ENCODE measurements at regions not wholly inside any gene's neighbourhood (a gene's known extent, or its start where the extent isn't known, plus 50 kb on each side); places are given as distances from the start of the nearest gene placed in this dataset.

DNA sequence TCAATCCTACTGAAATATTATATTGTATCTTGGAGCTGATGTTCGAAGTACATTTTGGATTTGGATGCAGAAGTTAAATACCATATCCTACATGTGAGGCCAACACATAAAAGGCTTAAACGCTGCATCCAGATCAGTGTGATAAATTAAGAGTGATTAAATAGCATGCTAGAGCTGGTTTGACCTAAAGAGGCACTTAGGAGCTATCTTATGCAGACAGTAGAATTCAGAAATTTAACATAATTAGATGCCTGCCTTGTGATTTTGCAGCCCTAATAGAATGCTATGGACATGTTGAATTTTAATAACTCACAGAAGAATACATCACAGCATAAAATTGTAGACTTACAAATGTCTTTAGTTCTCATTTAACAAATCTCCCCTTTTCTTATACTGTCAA is 501.2 kb upstream of the LINC00305 start:
- no peaks in the 10 kb centered on the region for H3K36me3 ChIP-seq (ENCODE audit: control insufficient read depth, insufficient read depth, low read length)
- H3K4me3 ChIP-seq (ENCODE audit: low read depth, low read length), result no peak overlapping the region
- TF ChIP-seq, protein P1, sequence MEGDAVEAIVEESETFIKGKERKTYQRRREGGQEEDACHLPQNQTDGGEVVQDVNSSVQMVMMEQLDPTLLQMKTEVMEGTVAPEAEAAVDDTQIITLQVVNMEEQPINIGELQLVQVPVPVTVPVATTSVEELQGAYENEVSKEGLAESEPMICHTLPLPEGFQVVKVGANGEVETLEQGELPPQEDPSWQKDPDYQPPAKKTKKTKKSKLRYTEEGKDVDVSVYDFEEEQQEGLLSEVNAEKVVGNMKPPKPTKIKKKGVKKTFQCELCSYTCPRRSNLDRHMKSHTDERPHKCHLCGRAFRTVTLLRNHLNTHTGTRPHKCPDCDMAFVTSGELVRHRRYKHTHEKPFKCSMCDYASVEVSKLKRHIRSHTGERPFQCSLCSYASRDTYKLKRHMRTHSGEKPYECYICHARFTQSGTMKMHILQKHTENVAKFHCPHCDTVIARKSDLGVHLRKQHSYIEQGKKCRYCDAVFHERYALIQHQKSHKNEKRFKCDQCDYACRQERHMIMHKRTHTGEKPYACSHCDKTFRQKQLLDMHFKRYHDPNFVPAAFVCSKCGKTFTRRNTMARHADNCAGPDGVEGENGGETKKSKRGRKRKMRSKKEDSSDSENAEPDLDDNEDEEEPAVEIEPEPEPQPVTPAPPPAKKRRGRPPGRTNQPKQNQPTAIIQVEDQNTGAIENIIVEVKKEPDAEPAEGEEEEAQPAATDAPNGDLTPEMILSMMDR (IDR thresholded peaks at IDR 0.05; ENCODE audit: insufficient read depth, low read length, severe bottlenecking), result no peak
- no peaks in the 10 kb centered on the region for H3K27me3 ChIP-seq (ENCODE audit: control insufficient read depth, insufficient read depth, low read length)
- no peak for FAIRE-seq
- DNase-seq (ENCODE audit: low read depth), result no peak

DNA sequence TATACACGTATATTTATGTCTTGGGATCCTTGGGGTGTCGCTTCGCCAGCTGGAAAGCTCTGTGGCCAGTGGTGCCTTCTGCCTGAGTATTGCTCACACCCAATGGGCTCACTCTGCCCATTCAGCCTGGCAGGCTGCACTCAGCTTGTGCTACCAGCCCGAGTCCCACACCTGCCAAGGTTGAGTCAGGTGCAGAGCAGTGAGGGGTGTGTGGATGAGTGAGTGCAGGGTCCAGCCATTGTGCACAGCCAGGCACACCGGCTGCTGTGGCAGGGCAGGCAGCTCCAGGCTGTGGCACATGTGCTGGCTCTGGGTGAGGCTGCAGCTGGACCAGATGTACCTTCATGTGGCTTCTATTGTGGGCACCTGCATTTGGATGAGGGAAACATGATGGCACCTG is 496.9 kb upstream of the LINC00305 start:
- no peak overlapping the region for H3K4me3 ChIP-seq (ENCODE audit: low read depth, low read length)
- DNase-seq (ENCODE audit: low read depth), result no peak
- H3K27me3 ChIP-seq (ENCODE audit: control insufficient read depth, insufficient read depth, low read length), result no peaks in the 10 kb centered on the region
- no peak for FAIRE-seq
- TF ChIP-seq, protein P1 (IDR thresholded peaks at IDR 0.05; ENCODE audit: insufficient read depth, low read length, severe bottlenecking), result no peak
- H3K36me3 ChIP-seq (ENCODE audit: control insufficient read depth, insufficient read depth, low read length), result no peaks in the 10 kb centered on the region

DNA sequence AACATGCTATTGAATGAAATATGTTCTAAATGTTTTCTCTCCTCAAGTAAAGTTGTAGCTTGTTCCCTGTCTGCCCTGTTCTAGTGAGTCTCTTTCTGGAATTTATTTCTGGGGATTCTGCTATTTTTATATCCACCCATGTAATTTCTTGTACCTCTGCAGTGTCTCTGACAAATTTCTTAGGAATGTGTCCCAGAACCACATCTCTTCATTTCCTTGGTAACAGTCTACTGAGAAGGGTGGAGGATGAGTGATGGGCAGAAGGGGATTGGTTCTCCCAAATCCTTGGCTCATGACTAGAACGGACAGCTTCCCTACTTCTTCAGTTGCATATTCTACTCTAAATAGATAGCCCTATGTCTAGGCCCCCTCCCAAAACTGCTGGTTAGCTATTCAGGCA is 490.6 kb upstream of the LINC00305 start:
- Histone ChIP-seq H3K4me3 (ENCODE audit: low read depth, low read length) (no peak overlapping the region), H3K36me3 (ENCODE audit: control insufficient read depth, insufficient read depth, low read length) (no peaks in the 10 kb centered on the region), H3K27me3 (ENCODE audit: control insufficient read depth, insufficient read depth, low read length) (no peaks in the 10 kb centered on the region)
- TF ChIP-seq, protein P1 (IDR thresholded peaks at IDR 0.05; ENCODE audit: insufficient read depth, low read length, severe bottlenecking), result no peak
- FAIRE-seq, result no peak
- DNase-seq (ENCODE audit: low read depth), result no peak

DNA sequence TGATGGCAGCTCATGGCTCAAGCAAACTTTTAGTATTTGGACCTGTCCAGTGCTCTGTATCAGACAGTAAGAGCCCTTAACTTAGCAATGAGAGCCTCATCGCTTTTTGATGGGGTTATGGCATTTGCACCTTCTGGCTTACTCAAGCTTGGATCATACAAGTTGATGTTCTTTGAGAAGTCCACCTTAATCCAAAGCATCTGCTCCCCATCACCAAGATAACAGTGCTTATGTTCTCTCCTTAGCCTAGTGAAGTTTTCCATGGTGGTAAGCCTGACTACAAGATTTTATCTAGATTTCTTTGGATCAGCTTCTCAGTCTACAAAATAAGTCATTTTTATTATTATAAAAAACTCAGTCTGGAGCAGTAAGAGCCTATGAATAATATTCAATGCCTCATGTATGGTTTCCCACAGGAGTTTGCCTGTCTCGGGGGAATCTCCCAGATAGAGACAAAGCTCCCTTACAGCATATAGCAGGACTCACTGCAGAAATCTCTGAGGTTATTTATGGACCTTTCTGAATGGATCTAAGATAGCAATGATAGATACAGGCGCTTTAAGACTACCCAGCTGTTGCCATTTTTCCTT is 472.2 kb upstream of the LINC00305 start:
- FAIRE-seq (no peak), DNase-seq (ENCODE audit: low read depth) (no peak)
- no peaks in the 10 kb centered on the region for H3K36me3 ChIP-seq (ENCODE audit: control insufficient read depth, insufficient read depth, low read length)
- H3K4me3 ChIP-seq (ENCODE audit: low read depth, low read length), result no peak overlapping the region
- TF ChIP-seq, protein P1 (IDR thresholded peaks at IDR 0.05; ENCODE audit: insufficient read depth, low read length, severe bottlenecking), result no peak
- H3K27me3 ChIP-seq (ENCODE audit: control insufficient read depth, insufficient read depth, low read length), result no peaks in the 10 kb centered on the region

DNA sequence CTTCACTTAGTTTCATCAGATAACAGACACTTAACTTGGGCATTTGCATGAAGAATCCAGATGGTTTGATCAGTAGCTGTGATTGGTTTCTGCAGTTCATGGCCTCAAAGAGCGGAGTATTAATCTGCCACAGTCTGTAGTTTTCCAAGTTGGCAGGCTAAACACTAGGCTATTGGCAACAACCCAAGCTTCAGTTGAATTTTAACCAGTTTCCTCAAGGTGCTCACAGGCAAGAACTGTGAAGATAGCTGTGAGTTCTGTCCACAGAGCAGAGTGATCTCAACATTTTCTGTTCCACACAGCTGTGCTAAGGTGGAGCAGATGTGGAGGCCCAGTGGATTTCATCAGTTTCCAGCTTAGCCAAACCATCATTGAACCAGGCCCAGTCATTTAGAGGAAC is 469.5 kb upstream of the LINC00305 start:
- TF ChIP-seq, protein P1 (IDR thresholded peaks at IDR 0.05; ENCODE audit: insufficient read depth, low read length, severe bottlenecking), result no peak
- H3K36me3 ChIP-seq (ENCODE audit: control insufficient read depth, insufficient read depth, low read length), result no peaks in the 10 kb centered on the region
- no peak for FAIRE-seq
- H3K27me3 ChIP-seq (ENCODE audit: control insufficient read depth, insufficient read depth, low read length), result no peaks in the 10 kb centered on the region
- no peak overlapping the region for H3K4me3 ChIP-seq (ENCODE audit: low read depth, low read length)
- DNase-seq (ENCODE audit: low read depth), result no peak

DNA sequence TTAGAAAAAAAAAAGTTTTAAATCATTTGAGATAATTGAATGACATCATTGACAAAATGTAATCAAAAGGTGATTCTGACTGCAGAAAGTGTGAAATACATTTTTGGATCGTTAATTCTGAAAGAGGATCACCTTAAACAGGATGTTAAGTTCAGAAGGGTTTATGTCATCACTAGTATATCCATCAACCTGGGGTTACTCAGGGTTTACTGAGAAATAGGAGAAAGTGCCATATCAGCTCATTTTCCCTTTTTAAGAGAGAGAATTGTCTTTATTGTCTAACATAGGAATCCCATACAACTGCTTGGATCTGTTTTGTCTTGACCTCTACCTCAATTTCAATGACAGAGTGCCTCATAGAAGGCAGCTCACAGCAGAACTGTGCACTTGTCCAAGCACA is 466.1 kb upstream of the LINC00305 start:
- Histone ChIP-seq H3K4me3 (ENCODE audit: low read depth, low read length) (no peak overlapping the region), H3K27me3 (ENCODE audit: control insufficient read depth, insufficient read depth, low read length) (no peaks in the 10 kb centered on the region), H3K36me3 (ENCODE audit: control insufficient read depth, insufficient read depth, low read length) (no peaks in the 10 kb centered on the region)
- DNase-seq (ENCODE audit: low read depth) (no peak), FAIRE-seq (no peak)
- TF ChIP-seq, protein P1 (IDR thresholded peaks at IDR 0.05; ENCODE audit: insufficient read depth, low read length, severe bottlenecking), result no peak

Measured in bronchial epithelial cell (primary cell).